Endothelial cell (in vitro differentiated cells): ENCODE measurements at regions not wholly inside any gene's neighbourhood (a gene's known extent, or its start where the extent isn't known, plus 50 kb on each side); places are given as distances from the start of the nearest gene placed in this dataset.
"Not testable (repeated sequence)": the region's sequence is repeated elsewhere in the genome, so short reads cannot be mapped to it uniquely, and the experiment has no call there.

ENCODE experiments used
- DNase-seq: peaks from one replicate; pipeline ENCODE4 v3.0.0; 2021; ENCODE audit warnings: low spot score
- H3K27ac Mint-ChIP-seq: one replicate; pipeline ENCODE4 v1.8.0; 2021; ENCODE audit warnings: mixed read lengths, inconsistent platforms; ENCODE audit not compliant: unreplicated experiment
- H3K27me3 Mint-ChIP-seq: one replicate; pipeline ENCODE4 v1.8.0; 2021; ENCODE audit warnings: mild to moderate bottlenecking, moderate library complexity, mixed read lengths, inconsistent platforms; ENCODE audit not compliant: unreplicated experiment
- H3K36me3 Mint-ChIP-seq: one replicate; pipeline ENCODE4 v1.8.0; 2021; ENCODE audit warnings: mild to moderate bottlenecking, low read depth, mixed read lengths, inconsistent platforms; ENCODE audit not compliant: unreplicated experiment
- H3K4me1 Mint-ChIP-seq: one replicate; pipeline ENCODE4 v1.8.0; 2021; ENCODE audit warnings: mild to moderate bottlenecking, mixed read lengths, inconsistent platforms; ENCODE audit not compliant: unreplicated experiment
- H3K4me3 Mint-ChIP-seq: one replicate; pipeline ENCODE4 v1.8.0; 2021; ENCODE audit warnings: mild to moderate bottlenecking, mixed read lengths, inconsistent platforms; ENCODE audit not compliant: unreplicated experiment
- H3K9me3 Mint-ChIP-seq: one replicate; pipeline ENCODE4 v1.8.0; 2021; ENCODE audit warnings: mixed read lengths, inconsistent platforms; ENCODE audit not compliant: unreplicated experiment
- TF ChIP-seq, protein P1 (sequence below): fragments of 200-600 bp; sonication (generic); IDR thresholded peaks from one replicate; pipeline ENCODE4 v1.5.0; 2021; ENCODE audit warnings: antibody characterized with exemption; ENCODE audit not compliant: unreplicated experiment

GRCh38 chrX:42375086-42375485, 402.9 kb downstream of the PPP1R2C start:
- TF ChIP-seq, protein P1, sequence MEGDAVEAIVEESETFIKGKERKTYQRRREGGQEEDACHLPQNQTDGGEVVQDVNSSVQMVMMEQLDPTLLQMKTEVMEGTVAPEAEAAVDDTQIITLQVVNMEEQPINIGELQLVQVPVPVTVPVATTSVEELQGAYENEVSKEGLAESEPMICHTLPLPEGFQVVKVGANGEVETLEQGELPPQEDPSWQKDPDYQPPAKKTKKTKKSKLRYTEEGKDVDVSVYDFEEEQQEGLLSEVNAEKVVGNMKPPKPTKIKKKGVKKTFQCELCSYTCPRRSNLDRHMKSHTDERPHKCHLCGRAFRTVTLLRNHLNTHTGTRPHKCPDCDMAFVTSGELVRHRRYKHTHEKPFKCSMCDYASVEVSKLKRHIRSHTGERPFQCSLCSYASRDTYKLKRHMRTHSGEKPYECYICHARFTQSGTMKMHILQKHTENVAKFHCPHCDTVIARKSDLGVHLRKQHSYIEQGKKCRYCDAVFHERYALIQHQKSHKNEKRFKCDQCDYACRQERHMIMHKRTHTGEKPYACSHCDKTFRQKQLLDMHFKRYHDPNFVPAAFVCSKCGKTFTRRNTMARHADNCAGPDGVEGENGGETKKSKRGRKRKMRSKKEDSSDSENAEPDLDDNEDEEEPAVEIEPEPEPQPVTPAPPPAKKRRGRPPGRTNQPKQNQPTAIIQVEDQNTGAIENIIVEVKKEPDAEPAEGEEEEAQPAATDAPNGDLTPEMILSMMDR: no peak
- H3K27me3 Mint-ChIP-seq: no peaks in the 10 kb centered on the region

DNA sequence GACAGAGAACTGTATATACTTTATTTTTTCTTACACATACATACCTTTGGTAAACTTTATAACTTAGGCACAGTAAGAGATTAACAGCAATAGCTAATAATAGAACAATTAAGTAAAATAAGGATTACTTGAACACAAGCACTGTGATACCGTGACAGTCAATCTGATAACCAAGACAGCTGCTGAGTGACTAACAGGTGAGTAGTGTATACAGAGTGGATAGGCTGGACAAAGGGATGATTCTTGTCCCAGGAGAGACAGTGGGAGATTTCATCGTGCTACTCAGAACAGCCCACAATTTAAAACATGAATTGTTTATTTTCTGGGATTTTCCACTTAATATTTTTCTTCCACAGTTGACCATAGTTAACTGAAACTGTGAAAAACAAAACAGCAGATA, 411.8 kb downstream of the PPP1R2C start:
- H3K4me1 Mint-ChIP-seq: no peaks in the 10 kb centered on the region
- H3K36me3 Mint-ChIP-seq: no peaks in the 10 kb centered on the region
- no peak overlapping the region for H3K4me3 Mint-ChIP-seq
- peaks cover 4% of the 10 kb centered on the region for H3K9me3 Mint-ChIP-seq
- DNase-seq: no peak
- no peaks in the 10 kb centered on the region for H3K27me3 Mint-ChIP-seq
- TF ChIP-seq, protein P1: no peak
- H3K27ac Mint-ChIP-seq: no peak overlapping the region

More at GRCh38 chrX:42375086-42375485, 402.9 kb downstream of the PPP1R2C start:
- H3K27ac Mint-ChIP-seq: no peak overlapping the region
- DNase-seq: no peak
- H3K4me3 Mint-ChIP-seq: no peak overlapping the region
- H3K36me3 Mint-ChIP-seq: no peaks in the 10 kb centered on the region
- no peaks in the 10 kb centered on the region for H3K4me1 Mint-ChIP-seq
- peaks cover 4% of the 10 kb centered on the region for H3K9me3 Mint-ChIP-seq

DNA sequence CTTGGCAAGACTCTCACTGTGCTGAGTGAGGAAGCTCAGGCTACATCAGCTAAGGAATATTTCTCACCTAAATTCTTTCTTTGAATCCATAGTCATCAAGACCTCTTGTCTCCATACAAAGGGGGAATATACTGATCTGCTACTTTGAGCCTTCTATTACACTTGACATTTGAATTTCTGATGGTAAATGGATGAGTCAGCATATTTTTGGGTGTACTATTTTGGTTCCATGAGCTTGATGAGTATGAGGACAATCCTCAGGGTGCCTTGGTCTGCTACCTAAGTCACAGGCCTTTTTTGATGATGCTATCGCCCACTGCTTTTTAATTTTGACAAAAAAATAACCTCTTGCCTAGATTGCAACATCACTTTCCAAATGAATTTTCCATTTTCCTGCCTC, 415.7 kb downstream of the PPP1R2C start:
- H3K36me3 Mint-ChIP-seq: no peaks in the 10 kb centered on the region
- DNase-seq: no peak
- TF ChIP-seq, protein P1: no peak
- no peak overlapping the region for H3K27ac Mint-ChIP-seq
- H3K4me3 Mint-ChIP-seq: no peak overlapping the region
- no peaks in the 10 kb centered on the region for H3K9me3 Mint-ChIP-seq
- no peaks in the 10 kb centered on the region for H3K27me3 Mint-ChIP-seq
- no peaks in the 10 kb centered on the region for H3K4me1 Mint-ChIP-seq

- not testable (repeated sequence) for H3K4me1 Mint-ChIP-seq, H3K4me3 Mint-ChIP-seq, DNase-seq, H3K27me3 Mint-ChIP-seq, H3K27ac Mint-ChIP-seq, H3K36me3 Mint-ChIP-seq, H3K9me3 Mint-ChIP-seq
Observed at GRCh38 chrX:42342981-42343380, 419.6 kb upstream of the CASK start.
